Forelimb muscle (tissue), 1 donor: ENCODE measurements at regions not wholly inside any gene's neighbourhood (a gene's known extent, or its start where the extent isn't known, plus 50 kb on each side); places are given as distances from the start of the nearest gene placed in this dataset.

Source experiments
- DNase-seq: peaks from one replicate; pipeline ENCODE4 v3.0.0-alpha.2; 2013; ENCODE audit warnings: low read depth

DNA sequence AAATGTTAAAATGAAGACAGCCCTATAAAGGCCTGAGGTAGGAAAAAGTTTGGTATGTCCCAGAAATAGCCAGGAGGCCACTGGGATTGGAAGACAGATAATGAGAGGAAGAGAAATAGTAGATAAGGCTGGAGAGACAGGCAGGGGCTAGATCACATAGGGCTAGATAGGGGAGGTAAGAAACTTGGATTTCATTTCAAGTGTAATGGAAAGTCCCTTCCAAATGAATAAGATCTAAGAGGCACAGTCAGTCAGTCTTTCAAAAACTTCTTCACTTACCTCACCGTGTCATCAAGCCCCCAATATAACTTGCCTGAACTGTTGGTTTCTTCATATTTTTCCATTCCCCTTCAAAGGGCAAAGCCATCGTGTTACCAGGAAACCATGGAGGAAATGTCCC is 121.8 kb downstream of the SPCS3 start:
- no peak for DNase-seq

DNA sequence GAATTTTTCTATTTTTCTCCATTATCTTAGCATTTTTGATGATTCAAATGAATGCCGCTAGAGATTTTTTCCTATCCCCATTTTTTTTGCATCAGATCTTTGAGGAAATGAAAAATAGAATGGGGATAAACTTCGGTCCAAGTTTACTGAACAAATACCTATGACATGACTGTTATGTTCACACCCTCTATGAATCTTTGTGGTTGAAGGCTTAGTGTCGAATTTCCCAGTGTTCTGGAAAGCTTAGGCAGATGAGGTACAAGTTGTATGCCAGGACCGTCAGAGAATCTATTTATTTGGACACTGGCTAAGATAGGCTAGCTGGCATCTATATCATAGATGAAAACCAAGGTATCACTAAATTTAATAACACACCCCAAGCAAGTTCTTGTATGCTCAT is 123.4 kb downstream of the SPCS3 start:
- no peak for DNase-seq

DNA sequence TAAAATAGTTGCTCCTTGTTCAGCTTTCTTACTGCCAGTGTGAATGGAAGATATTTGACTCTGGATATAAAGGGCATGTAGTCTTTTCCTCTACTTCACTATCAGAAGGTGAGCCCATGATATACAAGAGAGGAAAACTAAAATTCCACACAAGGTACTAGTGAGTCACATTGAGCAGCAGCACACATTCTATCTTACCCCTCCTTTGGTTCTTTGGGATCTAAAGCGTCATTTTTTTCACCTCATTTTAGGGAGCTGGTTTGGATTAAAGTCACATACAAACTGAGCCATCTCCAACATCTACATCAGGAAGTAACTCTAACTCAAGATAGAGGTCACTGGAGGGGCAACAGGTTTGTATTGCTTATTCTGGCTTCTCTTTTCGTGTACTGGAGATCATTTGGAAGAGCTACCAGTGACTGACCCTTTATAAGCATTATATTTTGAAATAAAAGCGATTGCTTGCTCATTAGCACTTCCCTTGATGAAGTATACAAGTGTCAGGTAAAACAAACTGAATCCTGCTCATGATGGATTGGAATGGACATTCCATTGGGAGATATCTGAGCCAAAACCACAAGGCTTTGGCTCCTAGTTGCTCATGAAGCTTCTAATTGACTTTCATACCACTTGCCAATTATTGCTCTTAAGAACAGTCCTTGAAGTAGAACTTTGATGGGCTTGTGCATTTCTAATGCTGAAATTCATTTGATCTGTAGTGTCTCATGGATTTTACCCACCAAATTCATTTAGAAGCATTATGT is 124.1 kb downstream of the SPCS3 start:
- DNase-seq = no peak

DNA sequence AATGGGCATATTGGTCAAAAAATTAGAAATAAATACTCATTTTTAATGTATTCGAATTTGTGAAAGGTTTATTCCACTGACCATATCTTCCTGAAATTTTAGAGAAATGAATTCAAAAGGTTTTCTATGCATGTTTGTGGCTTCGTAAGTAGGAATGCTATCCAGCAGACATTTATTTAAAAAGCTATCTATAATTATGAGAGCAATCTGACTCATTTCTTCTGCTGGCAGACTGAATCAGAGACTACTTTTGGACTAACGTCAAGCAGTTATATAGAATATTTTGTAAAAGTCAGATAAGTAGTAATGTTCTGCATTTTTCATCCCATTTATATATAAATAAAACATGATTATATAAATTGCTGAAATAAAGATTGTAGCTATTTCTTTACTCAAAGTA is 125.0 kb downstream of the SPCS3 start:
- no peak for DNase-seq

DNA sequence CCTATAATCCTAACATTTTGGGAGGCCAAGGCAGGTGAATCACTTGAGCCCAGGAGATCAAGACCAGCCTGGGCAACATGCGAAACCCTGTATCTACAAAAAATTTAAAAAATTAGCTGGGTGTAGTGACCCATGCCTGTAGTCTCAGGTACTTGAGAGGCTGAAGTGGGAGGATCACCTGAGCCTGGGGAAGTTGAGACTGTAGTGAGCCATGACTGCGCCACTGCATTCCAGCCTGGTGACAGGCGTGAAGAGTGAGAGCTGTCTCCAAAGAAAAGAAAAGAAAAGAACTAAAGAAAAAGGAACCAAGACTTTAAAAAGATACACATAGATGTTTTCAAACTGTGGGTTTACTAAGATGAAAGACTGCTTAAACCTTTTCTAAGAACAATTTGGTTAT is 129.0 kb downstream of the SPCS3 start:
- no peak for DNase-seq

DNA sequence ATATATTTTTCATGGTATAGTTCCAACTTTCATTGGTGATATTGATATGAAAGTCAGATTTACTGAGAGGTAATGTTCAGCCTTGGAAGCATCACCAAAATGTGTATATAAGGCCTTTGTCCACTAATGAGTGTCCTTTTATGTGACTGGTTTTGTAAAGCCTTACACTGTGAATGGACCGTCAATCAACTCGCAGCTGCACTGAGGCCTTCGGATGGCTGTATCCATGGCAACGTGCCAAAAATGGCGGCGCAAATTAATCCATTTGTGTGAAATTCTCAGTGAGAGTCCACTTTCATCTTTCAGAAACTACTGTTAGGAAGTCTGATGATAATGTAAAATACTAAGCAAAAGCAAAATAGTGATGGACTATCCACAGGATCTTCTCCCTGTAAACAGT is 131.7 kb downstream of the SPCS3 start:
- DNase-seq = no peak

DNA sequence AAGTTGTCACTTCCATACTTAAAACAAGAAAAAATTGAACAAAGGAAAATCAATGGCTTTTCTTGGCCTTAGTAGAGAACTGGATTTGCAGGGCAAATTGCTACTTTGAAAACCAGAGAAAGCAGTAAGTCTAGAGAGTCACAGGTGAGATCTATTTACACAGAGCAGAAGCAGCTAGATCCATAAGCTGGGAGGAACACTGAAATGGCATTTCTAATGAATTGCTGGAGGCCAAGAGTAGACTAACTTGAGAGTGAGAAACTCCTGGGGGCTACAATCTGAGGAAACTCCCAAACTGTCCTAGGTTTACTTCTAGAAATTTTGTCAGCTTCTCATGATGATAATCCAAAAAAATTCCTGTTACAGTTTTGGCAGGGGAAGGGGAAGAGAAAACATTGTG is 133.3 kb downstream of the SPCS3 start:
- no peak for DNase-seq

DNA sequence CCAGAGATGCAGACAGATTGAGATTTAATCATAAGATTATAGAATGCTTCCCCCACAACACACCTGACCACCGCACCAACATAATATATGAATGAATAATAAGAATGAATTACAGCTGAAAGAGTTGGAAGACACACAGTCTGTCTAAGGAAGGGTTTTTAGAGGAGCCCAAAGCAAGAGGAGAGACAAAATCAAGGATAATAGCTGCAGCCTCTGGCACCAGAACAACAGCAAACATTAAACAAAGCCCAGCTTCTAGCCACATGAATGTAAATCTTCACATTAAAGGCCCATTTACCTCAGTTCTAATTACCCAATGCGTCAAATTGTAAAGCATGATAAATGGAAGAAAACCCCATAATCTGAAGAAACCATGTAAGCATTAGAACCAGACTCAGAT is 133.9 kb downstream of the SPCS3 start:
- DNase-seq = no peak

DNA sequence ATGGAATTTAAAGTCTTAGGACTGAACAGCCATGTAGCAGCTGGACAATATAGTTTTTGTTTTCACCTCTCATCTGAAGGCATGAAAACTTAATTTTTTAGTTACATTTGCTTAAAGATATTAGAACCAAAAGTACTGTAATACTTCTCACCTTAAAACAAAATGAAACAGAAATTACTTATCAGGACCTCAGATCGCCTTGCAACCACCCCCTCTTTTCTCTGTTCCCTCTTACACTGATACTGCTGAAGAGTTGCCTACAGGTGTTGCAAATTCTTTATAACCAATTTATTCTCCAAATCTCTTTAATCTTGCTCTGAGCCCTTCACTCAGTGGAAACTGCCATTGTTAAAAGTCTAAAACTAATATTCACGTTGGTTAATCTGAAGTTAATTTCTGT is 145.0 kb downstream of the SPCS3 start:
- no peak for DNase-seq

DNA sequence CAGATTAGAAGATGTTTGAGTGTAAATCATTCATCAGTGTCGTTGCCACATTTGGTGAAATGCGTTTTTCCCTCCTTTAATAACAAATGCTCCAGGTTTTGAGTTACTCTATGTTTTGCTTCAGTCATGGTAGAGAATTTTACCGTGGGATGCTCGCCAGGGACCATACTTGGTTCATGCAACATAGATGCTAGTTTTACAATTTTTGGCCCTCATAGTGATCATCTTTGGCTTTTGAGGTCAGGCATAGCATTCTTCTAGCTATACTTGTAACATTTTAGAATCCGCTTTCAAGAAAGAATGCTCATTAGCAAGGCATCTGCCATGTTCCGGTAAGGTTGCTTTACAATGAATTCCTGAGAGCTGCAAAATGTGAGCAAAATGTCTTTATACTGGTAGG is 147.2 kb downstream of the SPCS3 start:
- no peak for DNase-seq

DNA sequence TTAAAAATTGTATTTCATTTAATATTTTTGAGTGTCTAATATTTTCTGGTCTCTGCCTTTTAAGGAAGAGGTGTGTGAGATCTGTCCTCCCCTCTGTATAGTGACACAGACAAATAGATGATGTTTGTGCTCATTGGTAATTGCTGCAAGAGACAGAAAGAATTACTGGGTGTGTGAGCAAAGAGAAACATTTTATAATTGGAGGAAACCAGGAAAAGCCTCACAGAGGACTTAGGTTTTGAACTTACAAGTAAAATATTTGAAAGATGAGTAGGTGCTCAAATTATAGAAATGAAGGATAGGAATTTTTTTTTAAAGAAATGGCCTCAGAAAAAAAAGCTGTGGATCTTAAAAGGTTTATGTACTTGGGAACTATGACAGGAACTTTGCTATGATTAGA is 149.8 kb downstream of the SPCS3 start:
- no peak for DNase-seq

DNA sequence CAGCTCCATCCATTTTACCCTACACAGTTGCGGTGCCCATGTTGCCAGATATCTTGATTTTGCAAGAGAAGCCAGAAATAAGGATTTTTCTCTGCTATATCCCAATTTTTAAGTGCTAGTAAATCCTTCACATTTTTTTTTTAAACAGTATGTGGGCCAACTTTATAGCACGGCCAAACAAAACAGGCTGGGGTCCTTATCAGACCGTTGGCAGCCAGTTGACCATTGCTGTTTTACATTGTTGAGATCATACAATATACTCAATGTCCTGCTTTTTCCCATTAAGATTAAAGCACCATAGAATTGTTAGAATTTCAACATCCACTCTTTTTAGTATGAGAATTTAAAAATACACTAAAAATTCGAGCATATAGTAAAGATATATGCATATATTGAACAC is 150.9 kb downstream of the SPCS3 start:
- DNase-seq = no peak

DNA sequence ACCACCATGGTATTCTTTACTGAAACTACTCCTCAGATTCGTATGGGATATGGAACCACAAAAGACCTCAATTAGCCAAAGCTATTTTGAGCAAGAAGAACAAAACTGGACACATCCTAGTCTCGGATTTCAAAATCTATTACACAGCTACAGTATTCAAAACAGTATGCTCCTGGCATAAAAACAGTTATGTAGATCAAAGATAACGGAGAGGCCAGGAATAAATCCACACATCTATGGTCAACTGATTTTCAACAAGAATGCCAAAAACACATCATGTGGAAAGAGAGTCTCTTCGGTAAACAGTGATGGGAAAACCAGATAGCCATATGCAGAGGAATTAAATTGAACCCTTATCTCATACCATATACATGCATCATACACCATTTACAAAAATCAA is 155.3 kb downstream of the SPCS3 start:
- no peak for DNase-seq

DNA sequence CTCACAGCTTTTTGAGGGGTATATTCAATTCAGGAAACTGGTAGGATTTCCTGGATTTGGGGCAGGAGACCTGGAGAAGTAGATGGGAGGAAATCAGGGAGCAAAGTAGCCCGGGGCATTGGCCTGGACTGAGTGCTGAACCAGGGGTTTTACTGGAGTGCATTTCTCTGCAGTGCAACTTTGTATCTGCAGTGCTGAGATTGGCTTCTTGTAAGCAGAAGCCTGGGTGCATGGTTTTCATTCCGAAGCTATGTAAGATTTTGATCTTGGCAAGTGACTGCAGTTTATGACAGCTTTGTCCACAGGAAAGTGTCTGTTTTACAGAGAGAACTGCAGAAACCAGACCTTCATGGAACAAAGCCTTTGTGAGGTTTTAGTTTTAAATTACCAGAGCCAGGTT is 158.3 kb downstream of the SPCS3 start:
- no peak for DNase-seq

DNA sequence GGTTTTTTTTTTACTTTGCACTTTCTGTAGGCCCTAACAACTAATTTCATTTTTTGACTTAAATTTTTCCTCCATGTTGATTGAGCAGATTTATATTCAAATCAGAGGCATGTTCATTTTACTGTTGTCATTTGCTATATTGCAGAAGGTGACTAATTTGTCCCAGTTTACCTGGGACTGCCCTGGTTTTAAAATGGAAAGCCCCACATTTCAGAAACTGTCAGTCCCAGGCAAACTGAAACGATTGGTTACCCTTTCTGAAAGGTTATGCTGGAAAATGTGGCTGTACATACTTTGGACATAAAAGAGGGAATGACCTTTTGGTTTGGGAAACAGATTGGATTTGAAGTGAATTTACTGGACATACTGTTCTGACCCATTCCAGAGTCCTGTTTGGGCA is 160.0 kb downstream of the SPCS3 start:
- DNase-seq = no peak

DNA sequence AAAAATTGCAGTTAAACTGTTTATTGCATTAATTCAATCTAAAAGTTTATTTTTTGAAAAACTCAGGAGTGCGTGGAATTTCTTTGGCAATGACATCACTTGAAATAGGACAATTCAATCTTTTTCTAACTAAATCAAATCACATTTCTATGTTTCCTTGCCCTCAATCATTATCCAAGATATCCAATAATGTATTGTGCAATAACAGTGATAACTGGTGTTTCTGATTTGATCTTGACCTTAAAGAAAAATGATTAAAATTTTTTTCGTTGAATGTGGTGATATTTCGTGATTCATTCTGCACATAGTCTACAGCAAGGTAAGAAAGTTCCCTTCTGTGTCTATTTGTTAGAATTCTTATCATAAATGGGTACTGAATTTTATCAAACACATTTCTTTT is 163.2 kb downstream of the SPCS3 start:
- no peak for DNase-seq

DNA sequence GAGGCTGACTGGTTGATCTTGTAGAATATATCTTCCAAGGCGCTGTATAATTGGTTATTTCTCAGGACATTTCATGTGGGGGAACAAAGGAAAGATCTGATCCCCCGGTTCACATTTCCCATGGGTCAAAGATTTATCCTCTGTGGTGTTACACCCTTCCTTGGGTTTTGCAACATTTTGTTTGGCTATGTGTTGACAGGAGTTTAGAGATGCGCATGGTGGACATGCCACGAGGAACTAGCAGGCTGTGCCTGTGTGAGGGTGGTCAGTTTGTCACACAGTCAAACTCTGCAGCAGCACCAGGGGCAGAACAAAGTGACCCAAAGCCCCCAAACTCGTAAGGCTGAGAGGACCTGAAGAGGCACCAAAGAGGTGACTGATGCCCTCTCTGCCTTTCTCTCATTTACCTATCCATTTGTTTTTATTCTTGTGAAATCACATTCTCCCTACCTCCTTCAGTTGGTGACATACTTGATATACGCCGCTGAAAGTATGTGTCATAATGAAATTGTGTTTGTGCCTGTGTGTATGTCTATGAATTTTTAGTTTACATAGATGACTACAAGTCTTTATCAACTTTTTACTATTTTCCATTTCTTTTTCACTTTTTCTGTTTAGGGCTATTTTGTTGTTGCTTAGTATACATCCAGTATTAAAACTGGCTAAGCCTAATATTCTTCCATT is 164.7 kb downstream of the SPCS3 start:
- DNase-seq = no peak

DNA sequence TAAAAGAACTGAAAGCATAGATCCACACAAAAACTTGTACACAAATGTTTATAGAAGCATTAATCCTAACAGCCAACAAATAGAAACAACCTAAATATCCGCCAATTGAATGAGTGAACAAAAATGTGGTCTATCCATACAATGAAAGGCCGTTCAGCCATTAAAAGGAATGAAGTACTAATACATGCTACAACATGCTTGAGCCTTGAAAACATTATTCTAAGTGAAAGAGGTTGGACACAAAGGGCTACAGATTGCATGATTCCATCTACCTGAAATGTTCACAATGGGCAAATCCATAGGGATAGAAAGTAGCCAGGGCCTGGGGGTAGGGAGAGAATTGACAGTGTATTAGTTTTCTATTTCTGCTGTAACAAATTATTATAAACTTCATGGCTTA is 169.2 kb downstream of the SPCS3 start:
- DNase-seq = no peak

DNA sequence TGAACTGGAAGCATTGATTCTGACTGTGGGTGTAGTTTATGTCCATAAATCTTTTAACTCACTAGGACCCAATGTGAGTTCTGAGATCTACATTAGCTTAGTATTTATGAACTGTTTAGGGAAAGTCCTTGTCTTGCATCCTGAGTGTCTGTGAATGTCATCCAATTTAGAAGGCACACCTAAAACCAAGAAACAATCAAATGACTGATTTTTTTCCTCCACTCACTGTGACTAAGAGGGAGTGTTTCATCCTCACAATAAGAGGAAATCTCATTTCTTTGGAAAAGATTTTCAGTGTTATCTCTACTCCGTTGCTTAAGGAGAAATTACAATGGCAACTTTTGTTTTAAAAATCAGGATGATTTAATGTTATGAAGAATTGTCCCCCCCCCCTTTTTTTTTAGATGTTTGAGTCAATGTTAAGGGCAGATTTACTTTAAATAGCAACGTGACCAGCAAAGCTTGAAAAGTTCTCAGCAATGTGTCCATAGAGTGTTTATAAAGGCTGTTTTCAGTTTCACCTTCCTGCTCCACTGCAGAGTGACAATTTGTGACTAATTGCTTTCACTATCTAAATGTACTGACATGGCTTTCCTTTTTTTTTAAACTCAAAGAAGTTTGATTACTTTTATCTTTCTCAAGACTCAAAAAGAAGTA is 173.0 kb downstream of the SPCS3 start:
- DNase-seq = no peak

DNA sequence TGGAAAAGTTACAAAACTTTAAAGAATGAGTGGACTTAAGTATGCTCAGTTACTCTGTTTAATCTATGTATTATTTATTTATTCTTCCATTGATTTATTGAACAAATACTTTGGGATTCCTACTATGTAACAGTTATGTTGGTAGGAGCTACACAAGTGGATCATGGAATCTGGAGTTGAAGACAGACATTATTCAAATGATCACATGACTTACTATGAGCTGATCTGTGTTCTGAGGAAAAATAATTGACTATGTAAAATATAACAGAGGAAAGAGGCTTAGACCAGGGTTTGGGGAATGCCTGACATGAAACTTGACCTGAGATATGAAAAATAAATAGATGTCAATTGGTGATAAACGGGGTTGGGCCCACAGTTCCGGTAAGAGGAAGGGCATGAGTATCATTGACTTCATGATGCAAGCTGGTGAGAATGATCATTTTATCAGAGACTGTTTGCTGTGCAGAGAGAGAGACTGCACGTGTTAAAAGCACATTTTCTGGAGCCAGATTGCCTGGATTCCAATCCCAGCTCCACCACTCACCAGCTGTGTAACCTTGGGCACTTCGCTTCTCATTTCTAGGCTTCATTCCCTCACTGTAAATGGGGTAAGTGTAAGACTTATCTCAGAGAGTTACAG is 179.0 kb downstream of the SPCS3 start:
- DNase-seq = no peak

DNA sequence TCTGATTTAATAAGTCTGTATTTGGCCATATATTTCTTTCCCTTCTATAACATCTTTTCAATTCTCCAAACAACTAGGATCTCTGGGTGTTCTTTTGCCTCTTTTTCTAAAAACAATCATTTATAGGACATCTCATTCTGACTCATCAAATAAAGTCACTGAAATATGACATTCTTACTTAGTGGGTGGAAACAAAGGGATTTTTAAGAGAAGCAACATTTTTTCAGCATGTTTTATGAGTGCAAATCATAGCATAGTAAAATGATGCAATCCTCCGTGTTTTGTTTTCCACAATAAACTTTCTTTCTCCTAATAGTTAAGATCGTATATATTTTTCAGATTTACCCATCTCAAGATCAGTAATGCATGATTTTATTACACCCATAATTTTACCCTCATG is 179.8 kb downstream of the SPCS3 start:
- DNase-seq = no peak

DNA sequence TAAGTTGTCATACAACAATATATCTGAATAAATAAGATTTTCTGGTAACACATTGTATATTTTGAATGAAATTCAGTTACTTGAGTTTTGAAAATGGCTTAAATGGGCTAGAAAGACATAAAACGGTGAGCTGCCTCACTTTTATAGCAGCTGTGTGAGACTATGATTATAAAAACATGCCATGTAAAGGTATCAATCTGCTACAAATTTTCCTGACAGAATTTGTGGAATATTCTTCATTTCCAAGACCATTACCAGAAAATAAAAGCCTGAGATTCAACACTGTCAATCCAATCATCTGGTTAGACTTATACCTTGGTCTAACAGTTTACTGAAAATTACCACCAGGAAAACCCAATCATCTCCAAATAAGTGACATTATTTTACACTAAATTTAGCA is 181.1 kb downstream of the SPCS3 start:
- DNase-seq = no peak

DNA sequence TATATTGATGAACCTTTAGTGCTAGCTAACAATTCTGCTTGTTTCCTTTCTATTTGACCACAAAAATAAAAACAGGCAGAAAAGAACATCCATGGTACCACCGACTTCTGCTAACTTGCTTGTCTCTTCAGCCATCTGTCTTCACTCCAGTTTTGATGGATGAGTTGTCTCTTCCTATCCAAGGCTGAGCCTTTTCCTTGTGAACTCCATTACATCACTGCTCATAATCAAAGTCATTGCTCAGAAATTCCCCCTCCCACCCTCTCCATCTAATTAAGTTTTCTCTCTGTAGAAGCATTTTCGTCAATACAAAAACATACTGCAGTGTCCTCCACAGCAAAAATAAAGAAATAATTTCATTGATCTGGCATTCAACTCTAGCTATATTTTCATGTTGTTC is 184.4 kb downstream of the SPCS3 start:
- DNase-seq = no peak
